ENCODE measurements at regions not wholly inside any gene's neighbourhood (a gene's known extent, or its start where the extent isn't known, plus 50 kb on each side); places are given as distances from the start of the nearest gene placed in this dataset.

- intact Hi-C loops (cut with DNase I, micrococcal nuclease), result no loop called here
- no peaks in the 10 kb centered on the region for H3K9me3 ChIP-seq
- no peak for ATAC-seq
Measured at GRCh38 chr6:166855416-166855815, 100.9 kb downstream of the RNASET2 start.

GRCh38 chr6:166853371-166854325 lies 102.7 kb downstream of the RNASET2 start:
- H3K4me1 ChIP-seq (ENCODE audit: low read depth), result no peaks in the 10 kb centered on the region
- TF ChIP-seq CTCF (IDR thresholded peaks at IDR 0.05), result no peak
- intact Hi-C loops (cut with DNase I, micrococcal nuclease), result no loop called here
- DNase-seq (no peak), ATAC-seq (no peak)
- H3K36me3 ChIP-seq (ENCODE audit: low read depth), result no peaks in the 10 kb centered on the region
- no peaks in the 10 kb centered on the region for H3K9me3 ChIP-seq
- no peak overlapping the region for H3K4me3 ChIP-seq

More at GRCh38 chr6:166855416-166855815, 100.9 kb downstream of the RNASET2 start:
- no peak for TF ChIP-seq CTCF (IDR thresholded peaks at IDR 0.05)
- Histone ChIP-seq H3K4me3 (no peak overlapping the region), H3K36me3 (ENCODE audit: low read depth) (no peaks in the 10 kb centered on the region), H3K4me1 (ENCODE audit: low read depth) (no peaks in the 10 kb centered on the region)
- no peak for DNase-seq

GRCh38 chr6:166852451-166852975 lies 103.8 kb downstream of the RNASET2 start:
- intact Hi-C loops (cut with DNase I, micrococcal nuclease), result no loop called here
- no peak for TF ChIP-seq CTCF (IDR thresholded peaks at IDR 0.05)
- ATAC-seq (no peak), DNase-seq (no peak)
- Histone ChIP-seq H3K4me3 (no peak overlapping the region), H3K4me1 (ENCODE audit: low read depth) (no peaks in the 10 kb centered on the region), H3K36me3 (ENCODE audit: low read depth) (no peaks in the 10 kb centered on the region), H3K9me3 (no peaks in the 10 kb centered on the region)

GRCh38 chr6:166851911-166852310 lies 104.4 kb downstream of the RNASET2 start:
- intact Hi-C loops (cut with DNase I, micrococcal nuclease), result no loop called here
- H3K4me1 ChIP-seq (ENCODE audit: low read depth), result no peaks in the 10 kb centered on the region
- no peak for DNase-seq

GRCh38 chr6:166851426-166851825 lies 104.9 kb downstream of the RNASET2 start:
- no peak for TF ChIP-seq CTCF (IDR thresholded peaks at IDR 0.05)
- Histone ChIP-seq H3K9me3 (no peaks in the 10 kb centered on the region), H3K36me3 (ENCODE audit: low read depth) (no peaks in the 10 kb centered on the region), H3K4me3 (no peak overlapping the region), H3K4me1 (ENCODE audit: low read depth) (no peaks in the 10 kb centered on the region)
- DNase-seq (no peak), ATAC-seq (no peak)
- intact Hi-C loops (cut with DNase I, micrococcal nuclease), result no loop called here

More at GRCh38 chr6:166851911-166852310, 104.4 kb downstream of the RNASET2 start:
- Histone ChIP-seq H3K9me3 (no peaks in the 10 kb centered on the region), H3K4me3 (no peak overlapping the region), H3K36me3 (ENCODE audit: low read depth) (no peaks in the 10 kb centered on the region)
- no peak for TF ChIP-seq CTCF (IDR thresholded peaks at IDR 0.05)
- ATAC-seq, result no peak
